ENCODE measurements at regions not wholly inside any gene's neighbourhood (a gene's known extent, or its start where the extent isn't known, plus 50 kb on each side); places are given as distances from the start of the nearest gene placed in this dataset.
A peak's percentile ranks its signal among the peaks of the same experiment; 100 is the strongest.

DNA sequence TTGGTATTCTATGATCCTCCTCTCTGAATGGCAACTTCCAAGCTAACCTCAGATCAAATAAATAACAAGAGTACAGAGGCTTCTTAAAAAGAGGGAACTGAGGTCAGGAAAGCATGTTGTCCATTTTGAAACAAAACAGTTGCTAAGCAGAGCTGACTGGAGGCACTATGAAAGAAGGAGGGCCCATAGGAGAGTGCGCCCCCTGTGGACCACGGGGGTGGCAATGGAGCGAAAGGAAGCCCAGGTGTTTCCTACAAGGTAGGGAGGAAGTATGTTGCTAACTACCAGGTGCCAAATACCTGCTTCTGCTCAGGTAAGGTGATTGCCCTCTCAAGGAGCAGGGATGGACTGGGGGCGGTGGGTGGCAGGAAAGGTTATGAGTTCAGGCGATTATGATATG, 101.8 kb upstream of the MAST4 start:
- Histone ChIP-seq H3K4me3 (ENCODE audit: insufficient read depth, low read depth, low read length) (no peak overlapping the region), H3K27me3 (ENCODE audit: control insufficient read depth, insufficient read depth, low read length) (peaks cover 2% of the 10 kb centered on the region; the same call in 1 of the 2 replicates), H3K36me3 (replicated peaks; ENCODE audit: control insufficient read depth, insufficient read depth, low read length) (no peaks in the 10 kb centered on the region)
- DNase-seq, result peak; percentile 66

DNA sequence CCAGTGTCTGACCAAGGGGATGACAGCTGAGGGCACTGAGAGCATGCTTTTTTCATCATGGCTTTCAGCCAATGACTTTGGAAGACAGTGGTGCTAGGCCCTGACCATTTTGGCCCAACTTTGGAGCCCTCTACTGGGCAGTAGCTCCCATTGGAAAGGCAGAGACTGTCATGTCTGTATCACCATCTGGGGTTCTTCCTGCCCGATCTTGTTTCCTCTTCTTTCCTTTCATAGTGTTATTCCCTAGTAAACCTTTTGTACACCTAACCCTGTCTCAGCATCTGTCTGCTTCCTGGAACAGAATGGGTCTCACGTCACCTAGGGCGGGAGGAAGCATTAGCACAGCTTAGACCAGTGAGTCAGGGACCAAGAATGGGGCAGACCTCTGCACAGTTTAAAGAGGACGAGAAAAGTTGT, 97.4 kb upstream of the MAST4 start:
- Histone ChIP-seq H3K36me3 (replicated peaks; ENCODE audit: control insufficient read depth, insufficient read depth, low read length) (no peaks in the 10 kb centered on the region), H3K27me3 (ENCODE audit: control insufficient read depth, insufficient read depth, low read length) (no peaks in the 10 kb centered on the region), H3K4me3 (ENCODE audit: insufficient read depth, low read depth, low read length) (no peak overlapping the region)
- peak; percentile 20 for DNase-seq

GRCh38 chr5:66503203-66503789, 92.9 kb upstream of the MAST4 start:
- Histone ChIP-seq H3K4me3 (ENCODE audit: insufficient read depth, low read depth, low read length) (no peak overlapping the region), H3K27me3 (ENCODE audit: control insufficient read depth, insufficient read depth, low read length) (no peaks in the 10 kb centered on the region), H3K36me3 (replicated peaks; ENCODE audit: control insufficient read depth, insufficient read depth, low read length) (no peaks in the 10 kb centered on the region)
- no peak for DNase-seq

DNA sequence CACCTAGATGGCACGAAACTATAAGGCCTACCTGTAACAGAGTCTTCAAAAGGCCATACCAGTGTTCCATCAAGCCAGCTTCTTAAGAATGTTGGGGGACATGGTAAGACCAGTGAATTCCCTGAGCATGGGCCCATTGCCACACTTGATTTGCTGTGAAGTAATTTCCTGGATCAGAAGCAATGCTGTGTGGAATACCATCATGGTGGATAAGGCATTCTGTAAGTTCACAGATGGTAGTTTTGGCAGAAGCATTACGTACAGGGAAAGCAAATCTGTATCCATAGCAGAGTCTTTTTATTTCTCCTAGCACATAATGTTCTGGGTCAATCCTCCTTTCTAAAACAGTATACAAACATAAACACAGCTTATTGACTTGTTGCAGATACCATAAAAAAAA, 89.1 kb upstream of the MAST4 start:
- Histone ChIP-seq H3K4me3 (ENCODE audit: insufficient read depth, low read depth, low read length) (no peak overlapping the region), H3K27me3 (ENCODE audit: control insufficient read depth, insufficient read depth, low read length) (no peaks in the 10 kb centered on the region)
- no peak for DNase-seq

GRCh38 chr5:66511491-66511890, 84.7 kb upstream of the MAST4 start:
- DNase-seq, result no peak
- H3K4me3 ChIP-seq (ENCODE audit: insufficient read depth, low read depth, low read length), result no peak overlapping the region
- H3K27me3 ChIP-seq (ENCODE audit: control insufficient read depth, insufficient read depth, low read length), result no peaks in the 10 kb centered on the region
- H3K36me3 ChIP-seq (replicated peaks; ENCODE audit: control insufficient read depth, insufficient read depth, low read length), result no peaks in the 10 kb centered on the region

More for the DNA sequence above, 89.1 kb upstream of the MAST4 start:
- H3K36me3 ChIP-seq (replicated peaks; ENCODE audit: control insufficient read depth, insufficient read depth, low read length), result no peaks in the 10 kb centered on the region

DNA sequence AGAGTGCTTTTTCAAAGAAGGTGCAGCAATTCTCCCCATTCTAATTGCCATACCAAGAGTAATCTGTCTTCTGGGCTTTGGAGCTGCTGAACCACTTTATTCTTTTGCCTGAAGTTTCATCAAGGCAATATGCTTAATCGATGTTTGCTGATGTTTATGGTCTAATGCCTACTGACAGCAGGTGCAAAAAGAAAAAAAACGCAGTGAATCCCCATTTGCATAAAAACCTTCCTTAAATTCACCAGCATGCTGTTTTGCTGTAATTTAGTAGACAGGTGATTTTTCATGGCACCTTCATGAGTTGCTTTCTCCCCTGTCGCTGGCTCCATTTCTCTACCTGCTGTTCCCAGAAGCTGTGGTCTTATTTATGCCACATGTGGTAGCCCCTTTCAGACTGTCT, 83.1 kb upstream of the MAST4 start:
- no peak for DNase-seq
- no peaks in the 10 kb centered on the region for H3K36me3 ChIP-seq (replicated peaks; ENCODE audit: control insufficient read depth, insufficient read depth, low read length)
- no peaks in the 10 kb centered on the region for H3K27me3 ChIP-seq (ENCODE audit: control insufficient read depth, insufficient read depth, low read length)
- H3K4me3 ChIP-seq (ENCODE audit: insufficient read depth, low read depth, low read length), result no peak overlapping the region

- Histone ChIP-seq H3K27me3 (ENCODE audit: control insufficient read depth, insufficient read depth, low read length) (no peaks in the 10 kb centered on the region), H3K4me3 (ENCODE audit: insufficient read depth, low read depth, low read length) (no peak overlapping the region), H3K36me3 (replicated peaks; ENCODE audit: control insufficient read depth, insufficient read depth, low read length) (no peaks in the 10 kb centered on the region)
- DNase-seq, result no peak
These were observed 81.0 kb upstream of the MAST4 start for GRCh38 chr5:66515209-66515608.

DNA sequence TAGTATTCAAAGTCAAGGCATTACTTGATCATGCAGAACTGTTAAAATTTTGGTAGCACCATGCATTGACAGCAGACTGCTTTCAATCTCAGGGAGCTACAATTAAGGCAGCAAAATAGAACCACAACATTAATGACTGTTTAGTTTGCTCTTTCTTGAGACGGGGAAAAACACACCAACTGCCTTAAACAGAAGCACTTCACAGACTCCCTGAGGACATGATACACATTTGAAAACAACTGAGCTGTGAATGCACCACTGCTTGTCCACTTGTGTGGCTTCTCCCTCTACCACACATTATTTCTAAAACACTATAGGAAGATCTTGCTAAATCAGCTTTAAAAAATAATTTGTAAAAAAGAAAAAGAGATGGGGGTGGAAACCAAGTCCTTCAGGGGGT, 79.6 kb upstream of the MAST4 start:
- H3K27me3 ChIP-seq (ENCODE audit: control insufficient read depth, insufficient read depth, low read length), result no peaks in the 10 kb centered on the region
- H3K36me3 ChIP-seq (replicated peaks; ENCODE audit: control insufficient read depth, insufficient read depth, low read length), result no peaks in the 10 kb centered on the region
- DNase-seq, result no peak
- H3K4me3 ChIP-seq (ENCODE audit: insufficient read depth, low read depth, low read length), result no peak overlapping the region

GRCh38 chr5:66517351-66517750, 78.8 kb upstream of the MAST4 start:
- DNase-seq, result no peak
- no peak overlapping the region for H3K4me3 ChIP-seq (ENCODE audit: insufficient read depth, low read depth, low read length)
- H3K36me3 ChIP-seq (replicated peaks; ENCODE audit: control insufficient read depth, insufficient read depth, low read length), result no peaks in the 10 kb centered on the region
- H3K27me3 ChIP-seq (ENCODE audit: control insufficient read depth, insufficient read depth, low read length), result no peaks in the 10 kb centered on the region

DNA sequence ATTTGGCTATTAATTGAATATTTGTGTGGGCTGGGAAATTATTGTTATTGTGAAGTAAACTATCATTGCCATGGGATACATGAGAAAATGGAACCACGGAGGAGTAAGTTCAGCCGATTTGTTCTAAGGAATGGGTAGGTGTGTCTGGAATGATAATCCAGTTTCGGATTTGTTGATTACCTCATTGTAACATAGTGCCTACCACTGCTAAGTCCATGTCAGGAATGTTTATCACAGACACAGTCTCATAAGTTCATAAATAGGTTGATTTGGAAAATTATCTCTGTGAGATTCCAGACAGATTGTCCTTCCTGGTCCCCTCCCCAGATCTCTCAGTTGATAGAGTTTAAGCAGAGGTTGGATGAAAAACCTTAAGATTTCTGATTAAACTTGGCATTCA, 78.1 kb upstream of the MAST4 start:
- Histone ChIP-seq H3K4me3 (ENCODE audit: insufficient read depth, low read depth, low read length) (no peak overlapping the region), H3K36me3 (replicated peaks; ENCODE audit: control insufficient read depth, insufficient read depth, low read length) (no peaks in the 10 kb centered on the region), H3K27me3 (ENCODE audit: control insufficient read depth, insufficient read depth, low read length) (no peaks in the 10 kb centered on the region)
- DNase-seq, result no peak

GRCh38 chr5:66518753-66519152, 77.4 kb upstream of the MAST4 start:
- no peak for DNase-seq
- Histone ChIP-seq H3K36me3 (replicated peaks; ENCODE audit: control insufficient read depth, insufficient read depth, low read length) (no peaks in the 10 kb centered on the region), H3K27me3 (ENCODE audit: control insufficient read depth, insufficient read depth, low read length) (no peaks in the 10 kb centered on the region), H3K4me3 (ENCODE audit: insufficient read depth, low read depth, low read length) (no peak overlapping the region)

- H3K36me3 ChIP-seq (replicated peaks; ENCODE audit: control insufficient read depth, insufficient read depth, low read length), result no peaks in the 10 kb centered on the region
- DNase-seq, result no peak
- no peaks in the 10 kb centered on the region for H3K27me3 ChIP-seq (ENCODE audit: control insufficient read depth, insufficient read depth, low read length)
- no peak overlapping the region for H3K4me3 ChIP-seq (ENCODE audit: insufficient read depth, low read depth, low read length)
These were observed 76.6 kb upstream of the MAST4 start for GRCh38 chr5:66519626-66520025.

GRCh38 chr5:66520854-66521253, 75.3 kb upstream of the MAST4 start:
- Histone ChIP-seq H3K36me3 (replicated peaks; ENCODE audit: control insufficient read depth, insufficient read depth, low read length) (no peaks in the 10 kb centered on the region), H3K27me3 (ENCODE audit: control insufficient read depth, insufficient read depth, low read length) (no peaks in the 10 kb centered on the region), H3K4me3 (ENCODE audit: insufficient read depth, low read depth, low read length) (no peak overlapping the region)
- no peak for DNase-seq

DNA sequence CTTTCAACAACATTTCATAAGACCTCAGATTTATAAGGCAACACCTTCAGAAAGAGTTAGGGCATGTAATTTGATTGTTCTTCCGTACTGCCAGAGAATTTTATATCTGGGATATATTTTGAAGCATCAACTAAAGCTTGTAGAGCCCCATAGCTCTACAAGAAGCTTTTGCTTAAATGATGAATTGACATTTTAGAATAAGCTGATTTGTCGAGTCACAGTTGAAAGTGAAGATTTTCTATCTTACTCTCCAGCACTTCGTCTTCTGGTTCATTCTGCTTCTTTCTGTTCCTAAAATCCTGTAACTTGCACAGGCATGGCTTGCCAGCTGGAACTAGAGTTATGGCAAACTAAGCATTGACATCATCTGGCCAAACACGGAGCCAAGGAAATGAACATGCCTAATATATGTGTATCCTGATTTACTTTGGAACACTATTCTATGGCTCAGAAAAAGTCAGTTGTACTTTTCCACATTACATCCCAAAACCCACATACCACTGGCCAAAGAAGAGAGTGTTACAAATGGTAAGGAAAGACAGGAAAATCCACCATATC, 68.6 kb upstream of the MAST4 start:
- DNase-seq, result no peak
- Histone ChIP-seq H3K36me3 (replicated peaks; ENCODE audit: control insufficient read depth, insufficient read depth, low read length) (no peaks in the 10 kb centered on the region), H3K27me3 (ENCODE audit: control insufficient read depth, insufficient read depth, low read length) (no peaks in the 10 kb centered on the region), H3K4me3 (ENCODE audit: insufficient read depth, low read depth, low read length) (no peak overlapping the region)

- Histone ChIP-seq H3K36me3 (replicated peaks; ENCODE audit: control insufficient read depth, insufficient read depth, low read length) (no peaks in the 10 kb centered on the region), H3K4me3 (ENCODE audit: insufficient read depth, low read depth, low read length) (no peak overlapping the region), H3K27me3 (ENCODE audit: control insufficient read depth, insufficient read depth, low read length) (no peaks in the 10 kb centered on the region)
- peak; percentile 4 for DNase-seq
These were observed 67.0 kb upstream of the MAST4 start for GRCh38 chr5:66529182-66529581.

DNA sequence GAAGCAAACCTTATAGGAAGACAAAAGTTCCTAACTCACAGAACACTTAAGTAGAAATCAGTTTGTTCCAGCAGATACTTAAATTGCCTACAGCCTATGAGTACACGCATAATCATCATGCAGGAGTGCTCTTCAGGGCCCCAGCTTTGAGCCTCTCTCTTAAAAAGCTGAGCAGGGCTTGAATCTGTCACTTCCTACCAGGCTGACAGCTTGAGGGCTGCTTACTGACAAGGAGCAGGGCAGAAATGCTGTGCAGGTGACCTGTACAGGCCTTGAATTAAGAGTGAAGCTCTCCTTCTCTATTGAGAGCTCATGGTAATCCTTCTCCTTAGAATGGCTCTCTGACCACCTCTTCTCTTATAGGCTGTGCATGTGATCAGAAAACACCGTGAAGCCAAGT, 66.5 kb upstream of the MAST4 start:
- Histone ChIP-seq H3K36me3 (replicated peaks; ENCODE audit: control insufficient read depth, insufficient read depth, low read length) (no peaks in the 10 kb centered on the region), H3K27me3 (ENCODE audit: control insufficient read depth, insufficient read depth, low read length) (no peaks in the 10 kb centered on the region), H3K4me3 (ENCODE audit: insufficient read depth, low read depth, low read length) (no peak overlapping the region)
- DNase-seq, result no peak
